PFSK-1 (cell line): ENCODE measurements at regions not wholly inside any gene's neighbourhood (a gene's known extent, or its start where the extent isn't known, plus 50 kb on each side); places are given as distances from the start of the nearest gene placed in this dataset.

Source experiments
- FOXP2 ChIP-seq: optimal IDR thresholded peaks from 2 replicates; pipeline ENCODE3; 2011; ENCODE audit warnings: borderline replicate concordance, control low read depth, inconsistent platforms; ENCODE audit not compliant: insufficient read depth; ENCODE audit errors: extremely low read length, extremely low read depth
- POLR2AphosphoS5 ChIP-seq: IDR thresholded peaks from 2 replicates; pipeline ENCODE4 v1.6.1; 2012; ENCODE audit warnings: low read depth, mild to moderate bottlenecking, control low read depth, low read length, moderate library complexity
- SIN3A ChIP-seq: IDR thresholded peaks from 2 replicates; pipeline ENCODE4 v1.6.1; 2012; ENCODE audit warnings: mild to moderate bottlenecking, low read length, moderate library complexity, borderline replicate concordance; ENCODE audit not compliant: insufficient read depth
- TAF1 ChIP-seq: IDR thresholded peaks from 2 replicates; pipeline ENCODE4 v1.6.1; 2012; ENCODE audit warnings: low read length, control low read depth, borderline replicate concordance; ENCODE audit not compliant: insufficient read depth
- TF ChIP-seq, protein P1 (sequence below), 2 experiments: IDR thresholded peaks; 2 replicates each; pipeline versions ENCODE4 v1.6.1 to v1.8.0; 2011 to 2012; ENCODE audit warnings: low read depth in 2 of 2, low read length in 2 of 2, control low read depth in 1 of 2, inconsistent platforms in 1 of 2, mild to moderate bottlenecking in 1 of 2, moderate library complexity in 1 of 2; ENCODE audit not compliant: insufficient read depth in 1 of 2

DNA sequence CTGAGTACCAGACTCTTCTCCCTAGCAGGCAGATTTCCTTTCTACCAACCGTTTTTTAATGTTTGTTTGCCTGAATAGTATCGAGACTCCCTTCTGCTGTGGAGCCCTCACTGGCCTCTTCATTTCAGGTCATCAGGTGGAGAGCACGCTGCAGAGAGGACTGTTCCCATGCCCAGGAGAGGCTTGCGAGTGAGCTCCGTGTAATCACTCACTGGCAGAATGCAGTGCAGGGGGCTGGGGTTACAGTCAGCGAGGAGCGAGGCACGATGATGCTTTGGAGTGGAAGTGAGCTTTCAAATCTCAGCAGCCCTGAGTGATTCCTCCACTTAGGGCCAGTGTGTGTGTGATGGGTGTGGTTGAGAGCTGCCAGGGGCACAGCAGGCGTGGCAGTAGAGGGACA, 385.2 kb downstream of the SHQ1 start:
- TF ChIP-seq, protein P1, sequence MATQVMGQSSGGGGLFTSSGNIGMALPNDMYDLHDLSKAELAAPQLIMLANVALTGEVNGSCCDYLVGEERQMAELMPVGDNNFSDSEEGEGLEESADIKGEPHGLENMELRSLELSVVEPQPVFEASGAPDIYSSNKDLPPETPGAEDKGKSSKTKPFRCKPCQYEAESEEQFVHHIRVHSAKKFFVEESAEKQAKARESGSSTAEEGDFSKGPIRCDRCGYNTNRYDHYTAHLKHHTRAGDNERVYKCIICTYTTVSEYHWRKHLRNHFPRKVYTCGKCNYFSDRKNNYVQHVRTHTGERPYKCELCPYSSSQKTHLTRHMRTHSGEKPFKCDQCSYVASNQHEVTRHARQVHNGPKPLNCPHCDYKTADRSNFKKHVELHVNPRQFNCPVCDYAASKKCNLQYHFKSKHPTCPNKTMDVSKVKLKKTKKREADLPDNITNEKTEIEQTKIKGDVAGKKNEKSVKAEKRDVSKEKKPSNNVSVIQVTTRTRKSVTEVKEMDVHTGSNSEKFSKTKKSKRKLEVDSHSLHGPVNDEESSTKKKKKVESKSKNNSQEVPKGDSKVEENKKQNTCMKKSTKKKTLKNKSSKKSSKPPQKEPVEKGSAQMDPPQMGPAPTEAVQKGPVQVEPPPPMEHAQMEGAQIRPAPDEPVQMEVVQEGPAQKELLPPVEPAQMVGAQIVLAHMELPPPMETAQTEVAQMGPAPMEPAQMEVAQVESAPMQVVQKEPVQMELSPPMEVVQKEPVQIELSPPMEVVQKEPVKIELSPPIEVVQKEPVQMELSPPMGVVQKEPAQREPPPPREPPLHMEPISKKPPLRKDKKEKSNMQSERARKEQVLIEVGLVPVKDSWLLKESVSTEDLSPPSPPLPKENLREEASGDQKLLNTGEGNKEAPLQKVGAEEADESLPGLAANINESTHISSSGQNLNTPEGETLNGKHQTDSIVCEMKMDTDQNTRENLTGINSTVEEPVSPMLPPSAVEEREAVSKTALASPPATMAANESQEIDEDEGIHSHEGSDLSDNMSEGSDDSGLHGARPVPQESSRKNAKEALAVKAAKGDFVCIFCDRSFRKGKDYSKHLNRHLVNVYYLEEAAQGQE (IDR thresholded peaks at IDR 0.05; ENCODE audit: insufficient read depth in 1 of 2, low read depth in 2 of 2, low read length in 2 of 2), result no peak
- TF ChIP-seq POLR2AphosphoS5 (no peak), FOXP2 (no peak), TAF1 (no peak), SIN3A (no peak)

DNA sequence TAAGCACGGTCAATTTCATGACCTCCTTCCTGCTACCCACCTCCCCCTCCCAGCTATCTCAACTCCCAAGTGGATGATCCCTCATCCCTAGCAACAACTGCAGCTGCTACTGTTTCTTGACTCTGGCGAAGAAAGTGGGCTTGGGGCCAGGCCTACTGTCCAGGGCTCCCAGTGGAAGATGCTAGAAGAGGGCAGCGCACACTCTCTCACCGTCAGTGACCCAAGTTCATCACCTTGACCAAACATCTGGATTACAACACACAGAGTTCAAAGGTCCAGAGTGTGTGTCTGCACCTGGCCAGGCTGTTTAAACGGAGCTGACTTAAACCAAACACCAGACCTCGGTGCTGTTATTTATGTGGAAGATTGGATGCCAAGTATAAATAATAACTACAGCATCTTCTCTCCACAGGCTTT, 385.6 kb downstream of the SHQ1 start:
- no peak for TF ChIP-seq TAF1

DNA sequence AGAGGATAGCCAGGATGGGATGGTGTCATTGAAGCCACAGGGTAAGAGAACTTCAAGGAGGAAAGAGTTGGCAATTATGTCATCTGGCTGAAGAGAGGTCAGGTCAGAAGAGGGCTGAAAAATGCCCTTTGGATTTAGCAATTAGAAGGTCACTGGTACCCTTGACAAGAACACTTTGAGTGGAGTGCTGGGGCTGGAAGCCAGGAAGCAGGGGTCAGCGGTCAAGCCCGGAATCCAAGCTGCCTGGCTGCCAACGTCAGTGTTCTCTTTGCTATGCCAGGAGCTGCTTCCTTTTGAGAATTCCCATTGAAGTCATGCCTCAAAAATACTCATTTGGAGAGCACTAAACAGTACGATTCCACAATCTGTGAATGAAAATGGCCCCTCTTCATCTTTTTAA, 386.5 kb downstream of the SHQ1 start:
- TF ChIP-seq TAF1, result no peak
- TF ChIP-seq, protein P1 (IDR thresholded peaks at IDR 0.05; ENCODE audit: insufficient read depth in 1 of 2, low read depth in 2 of 2, low read length in 2 of 2), result no peak
- TF ChIP-seq SIN3A, result no peak
- TF ChIP-seq POLR2AphosphoS5, result no peak
- TF ChIP-seq FOXP2, result no peak

DNA sequence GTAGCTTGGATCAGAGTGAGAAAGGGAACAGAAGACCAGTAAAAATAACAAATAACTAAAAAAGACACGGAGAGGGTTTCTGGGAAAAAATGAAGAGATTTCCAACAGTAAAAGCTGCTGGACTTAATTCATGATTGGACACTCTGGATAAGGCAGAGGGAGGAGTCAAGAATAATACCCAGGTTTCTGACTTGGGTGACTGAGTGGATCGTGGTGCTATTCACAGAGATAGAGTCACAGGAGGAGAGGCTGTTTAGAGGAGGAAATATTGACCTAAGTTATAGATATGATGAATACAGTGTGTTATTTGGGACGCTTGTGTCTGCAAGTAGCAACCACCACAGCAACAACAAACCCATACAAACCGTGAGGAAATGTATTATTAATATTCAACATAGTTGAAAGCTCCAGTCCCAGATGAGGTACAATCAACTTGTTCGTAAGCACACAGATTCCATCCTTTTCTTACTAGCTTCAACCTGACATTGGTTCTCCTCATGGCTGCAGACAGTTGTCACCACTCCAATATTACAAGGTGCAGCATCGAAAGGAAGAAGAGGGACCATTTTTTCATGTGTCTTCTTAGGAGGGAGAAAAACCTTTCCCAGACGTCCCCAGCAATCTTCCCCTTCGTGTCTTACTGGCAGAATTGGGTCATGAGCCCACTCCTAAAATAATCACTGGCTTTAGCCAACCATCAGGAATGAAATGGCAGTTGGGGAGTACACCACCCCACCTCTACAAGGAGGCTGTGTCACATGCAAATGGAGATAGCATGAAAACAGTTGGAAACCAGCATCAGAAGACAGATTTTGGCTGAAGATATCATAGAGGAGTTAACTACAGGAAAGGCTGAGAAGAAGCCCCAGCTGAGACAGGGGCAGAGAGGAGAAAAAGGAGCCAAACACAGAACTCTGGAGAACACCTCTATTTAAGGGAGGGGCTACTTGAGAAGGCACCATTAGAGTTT, 387.8 kb downstream of the SHQ1 start:
- TF ChIP-seq SIN3A (no peak), TAF1 (no peak), FOXP2 (no peak), POLR2AphosphoS5 (no peak)
- TF ChIP-seq, protein P1 (IDR thresholded peaks at IDR 0.05; ENCODE audit: insufficient read depth in 1 of 2, low read depth in 2 of 2, low read length in 2 of 2), result no peak

DNA sequence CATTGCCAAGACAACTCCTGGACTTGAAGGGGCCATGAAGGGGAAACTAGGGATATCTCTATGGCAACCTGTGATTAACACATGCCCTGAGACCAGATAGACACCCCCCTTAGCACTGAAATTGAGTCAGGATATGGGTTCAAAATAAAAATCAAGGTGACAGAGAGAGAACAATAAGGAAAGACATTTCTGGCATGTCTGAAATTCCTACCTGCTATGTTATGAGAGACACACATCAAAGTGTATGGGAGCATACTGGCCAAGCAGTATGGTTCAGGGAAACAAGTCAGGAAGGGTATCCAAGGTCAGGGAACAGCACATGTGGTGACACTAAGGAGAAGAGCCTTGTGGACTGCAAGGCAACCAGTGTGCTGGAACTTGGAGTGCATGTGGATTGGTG, 388.7 kb downstream of the SHQ1 start:
- no peak for TF ChIP-seq POLR2AphosphoS5

DNA sequence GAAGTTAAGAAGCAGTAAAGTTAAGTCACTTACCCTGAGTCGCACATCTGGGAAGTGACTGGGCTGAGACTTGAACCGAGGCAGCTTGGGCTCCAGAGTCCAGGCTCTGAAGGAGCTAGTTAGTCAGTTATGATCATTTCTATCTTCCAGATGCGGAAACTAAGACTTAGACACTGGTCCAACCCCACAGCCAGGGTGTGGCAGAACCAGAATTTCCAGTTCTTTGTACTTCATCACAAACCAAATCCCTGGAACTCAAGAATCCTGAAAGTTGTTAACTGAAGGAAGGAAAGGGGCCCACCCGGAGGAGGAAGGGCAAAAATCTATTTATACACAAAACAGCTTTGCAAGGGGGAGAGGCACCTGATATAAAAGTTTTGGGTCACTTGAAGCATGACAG, 389.9 kb downstream of the SHQ1 start:
- TF ChIP-seq, protein P1 (IDR thresholded peaks at IDR 0.05; ENCODE audit: insufficient read depth in 1 of 2, low read depth in 2 of 2, low read length in 2 of 2), result no peak
- no peak for TF ChIP-seq SIN3A
- no peak for TF ChIP-seq TAF1
- TF ChIP-seq POLR2AphosphoS5, result no peak
- TF ChIP-seq FOXP2, result no peak
